GM18909 (cell line): ENCODE measurements at regions not wholly inside any gene's neighbourhood (a gene's known extent, or its start where the extent isn't known, plus 50 kb on each side); places are given as distances from the start of the nearest gene placed in this dataset.
"Not testable (repeated sequence)": the region's sequence is repeated elsewhere in the genome, so short reads cannot be mapped to it uniquely, and the experiment has no call there.

ENCODE experiments used
- ATAC-seq: cut with Tn5 transposase; IDR thresholded peaks from one replicate; pipeline ENCODE4 v1.9.1; 2021; ENCODE audit warnings: mild to moderate bottlenecking; ENCODE audit not compliant: unreplicated experiment, poor library complexity

DNA sequence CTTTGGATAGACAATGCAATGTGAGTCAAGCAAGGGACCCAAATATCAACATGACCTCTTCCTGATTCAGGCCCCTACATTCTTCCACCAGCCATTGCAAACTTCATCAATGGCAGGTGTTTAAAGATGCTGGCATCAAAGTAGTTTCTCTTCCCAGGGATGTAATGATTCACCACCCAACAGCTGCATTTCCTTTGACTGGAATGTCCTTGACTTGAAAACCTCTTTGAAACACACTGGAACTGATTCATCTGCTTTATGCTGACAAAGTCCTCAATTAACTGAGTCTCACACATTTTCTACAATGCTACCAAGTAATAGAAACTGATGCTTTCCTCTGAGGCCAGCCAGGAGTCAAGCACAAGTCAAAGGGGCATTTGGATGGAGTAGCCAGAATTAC lies 385.5 kb downstream of the GBE1 start:
- ATAC-seq: no peak

DNA sequence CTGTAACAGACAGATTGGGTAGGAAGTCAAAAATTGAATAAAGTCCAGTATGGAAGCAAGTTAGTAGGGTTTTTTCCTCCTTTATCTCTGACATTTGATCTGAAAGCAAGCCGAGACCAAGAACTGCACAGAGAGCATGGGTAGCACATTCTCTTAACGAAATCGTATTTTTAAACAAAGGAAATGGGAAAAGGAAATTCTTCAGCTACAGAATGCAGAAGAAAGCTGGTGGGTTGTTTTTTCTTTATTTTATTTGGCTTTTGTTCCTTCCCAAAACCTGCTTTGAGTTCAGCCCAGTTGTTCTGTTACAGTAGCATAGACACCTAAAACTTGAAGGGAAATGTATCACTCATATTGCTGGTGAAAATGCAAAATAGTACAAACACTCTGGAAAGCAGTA lies 397.0 kb downstream of the GBE1 start:
- no peak for ATAC-seq

DNA sequence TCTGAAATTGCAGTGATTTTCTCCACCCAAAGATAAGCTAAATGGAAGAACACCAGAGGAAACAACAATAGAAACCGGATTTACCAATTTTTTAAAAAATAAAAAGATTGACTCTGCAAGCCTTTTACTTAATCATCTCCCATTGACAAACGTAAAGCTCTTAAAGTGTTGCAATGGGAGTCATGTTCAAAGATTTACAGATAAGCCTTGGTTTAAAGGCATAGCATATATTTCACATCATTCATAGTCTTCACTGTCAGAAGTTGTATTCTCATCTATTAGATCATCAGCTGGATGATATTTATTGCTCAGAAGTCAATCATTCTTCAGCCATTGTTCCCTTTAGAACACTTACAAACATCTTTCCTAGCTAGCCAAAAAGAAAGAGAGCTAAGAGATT lies 397.6 kb downstream of the GBE1 start:
- no peak for ATAC-seq

DNA sequence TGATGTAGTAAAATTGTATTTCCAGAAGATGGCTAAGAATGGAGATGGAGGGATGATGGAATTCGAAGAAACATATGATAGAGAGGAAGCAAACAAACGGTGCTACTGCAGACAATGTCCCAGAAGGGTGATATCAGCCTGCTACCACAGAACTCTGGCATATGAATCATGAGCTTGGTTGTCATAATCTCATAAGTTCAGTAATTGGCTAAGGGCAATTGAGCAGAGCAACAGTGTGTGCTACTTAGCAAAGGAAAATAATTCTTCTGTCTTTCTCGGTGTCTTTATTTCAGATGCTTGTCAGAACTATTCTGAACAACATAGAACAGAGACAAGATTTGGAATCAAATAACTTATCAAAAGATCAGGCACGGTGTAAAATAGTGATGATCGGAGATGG lies 407.3 kb downstream of the GBE1 start:
- no peak for ATAC-seq

DNA sequence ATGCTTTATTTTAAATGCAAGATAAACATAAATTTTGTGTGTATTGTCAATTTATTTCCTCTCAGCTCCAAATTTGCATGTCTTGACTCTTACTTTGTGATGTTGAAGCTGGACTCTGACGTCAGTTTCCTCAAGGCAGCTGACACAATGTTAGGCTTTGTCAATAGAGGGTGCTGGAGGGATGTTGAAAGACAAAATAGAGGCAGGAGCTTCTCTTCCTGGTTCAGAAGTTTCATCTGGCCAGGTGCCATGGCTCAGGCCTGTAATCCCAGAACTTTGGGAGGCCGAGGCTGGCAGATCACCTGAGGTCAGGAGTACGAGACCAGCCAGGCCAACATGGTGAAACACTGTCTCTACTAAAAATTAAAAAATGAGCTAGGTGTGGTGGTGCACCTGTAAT lies 408.6 kb downstream of the GBE1 start:
- ATAC-seq: no peak

DNA sequence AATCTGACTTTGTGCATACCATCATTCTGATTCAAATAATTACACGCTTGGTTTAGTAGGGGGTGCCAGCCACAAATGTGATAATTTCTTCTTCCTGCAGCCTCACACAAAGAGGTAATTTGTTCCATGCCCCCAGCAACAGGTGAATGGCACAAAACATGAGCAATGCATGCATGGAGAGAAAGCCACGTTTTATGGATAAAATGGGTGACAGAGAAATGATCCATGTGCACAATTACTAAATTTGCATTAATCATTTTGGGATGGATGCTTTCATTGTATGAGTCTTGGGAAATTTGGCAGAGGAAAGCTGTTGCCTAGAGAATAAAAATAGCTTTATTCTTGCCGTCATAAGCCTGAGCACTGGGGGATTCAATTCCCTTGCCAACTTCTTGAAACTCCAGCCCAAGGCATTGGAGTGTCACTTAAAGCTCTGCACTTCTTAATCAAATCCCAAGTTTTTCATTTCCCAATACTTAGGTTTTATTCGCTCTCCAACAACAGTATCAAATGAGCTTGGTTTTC lies 411.6 kb downstream of the GBE1 start:
- ATAC-seq: no peak

DNA sequence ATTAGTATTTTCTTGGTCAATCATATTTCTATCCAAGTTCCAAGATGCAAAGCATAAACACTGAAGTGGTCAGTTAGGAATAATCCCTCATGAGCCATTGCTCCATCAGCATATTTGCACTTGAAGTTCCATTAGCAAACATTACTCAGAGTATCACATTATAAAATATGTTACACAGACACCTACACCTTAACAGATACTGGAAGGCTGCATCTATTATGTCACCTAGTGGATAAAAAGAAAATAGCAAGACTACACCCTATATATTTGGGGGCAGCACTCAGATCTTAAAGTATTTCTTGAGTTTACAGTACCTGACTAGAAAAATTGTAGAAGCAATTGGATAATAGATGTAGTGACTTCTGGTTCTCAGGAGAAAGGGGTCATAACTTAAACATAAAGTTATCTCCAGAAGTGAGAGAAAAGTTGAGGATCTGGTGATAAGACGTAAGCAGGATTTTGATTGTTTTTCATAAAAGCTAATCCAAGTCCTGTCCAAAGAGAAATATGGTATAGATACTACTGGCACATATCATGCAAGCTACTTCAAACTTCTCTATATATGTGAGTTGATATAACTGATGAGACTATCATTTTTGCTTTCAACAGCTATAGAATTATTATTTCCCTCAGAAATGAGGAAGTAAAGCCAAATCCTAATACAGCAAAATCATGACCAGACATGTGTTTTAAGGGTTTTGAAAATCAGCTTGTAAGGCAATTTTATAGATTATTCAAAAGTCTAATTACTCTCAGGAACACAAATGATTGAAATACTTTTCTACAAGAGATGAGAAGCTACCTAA lies 422.2 kb downstream of the GBE1 start:
- peak; percentile 90 for ATAC-seq

DNA sequence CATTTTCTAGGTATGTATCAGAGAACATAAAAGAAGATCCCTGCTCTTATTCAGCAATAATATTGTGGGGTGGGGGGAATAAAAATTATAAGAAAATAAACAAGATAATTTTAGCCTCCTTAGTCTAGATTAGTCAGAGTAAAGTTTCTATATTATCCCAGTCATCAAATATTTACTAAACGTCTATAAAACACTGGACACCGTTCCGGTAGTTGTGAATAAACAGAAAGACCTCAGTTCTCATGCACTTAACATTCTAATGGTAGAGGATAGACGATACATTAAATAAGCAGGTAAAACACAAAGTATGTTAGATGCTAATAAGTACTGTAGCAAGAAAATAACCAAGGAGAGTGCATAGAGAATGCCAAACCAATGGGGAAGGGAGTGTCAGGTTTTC lies 425.0 kb downstream of the GBE1 start:
- no peak for ATAC-seq

DNA sequence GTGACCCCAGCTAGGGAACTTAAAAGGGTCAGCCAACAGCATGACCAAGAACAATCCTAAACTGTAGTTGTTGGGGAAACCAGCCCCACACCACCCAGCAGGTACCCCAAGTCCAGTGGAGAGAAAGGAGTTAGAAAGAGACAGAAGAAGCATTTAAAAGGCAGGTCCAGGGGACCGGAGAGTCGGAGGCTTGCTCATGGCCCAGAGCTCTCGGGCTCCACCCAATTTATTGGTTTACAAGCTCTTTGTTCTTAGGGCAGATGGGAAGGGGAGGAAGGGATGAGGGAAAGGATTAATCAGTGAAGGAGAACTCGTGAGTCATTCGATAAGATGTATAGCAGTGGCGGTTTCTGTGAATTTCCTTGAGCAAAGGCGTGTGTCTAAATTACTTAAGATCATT lies 431.6 kb downstream of the GBE1 start:
- ATAC-seq: not testable (repeated sequence)

DNA sequence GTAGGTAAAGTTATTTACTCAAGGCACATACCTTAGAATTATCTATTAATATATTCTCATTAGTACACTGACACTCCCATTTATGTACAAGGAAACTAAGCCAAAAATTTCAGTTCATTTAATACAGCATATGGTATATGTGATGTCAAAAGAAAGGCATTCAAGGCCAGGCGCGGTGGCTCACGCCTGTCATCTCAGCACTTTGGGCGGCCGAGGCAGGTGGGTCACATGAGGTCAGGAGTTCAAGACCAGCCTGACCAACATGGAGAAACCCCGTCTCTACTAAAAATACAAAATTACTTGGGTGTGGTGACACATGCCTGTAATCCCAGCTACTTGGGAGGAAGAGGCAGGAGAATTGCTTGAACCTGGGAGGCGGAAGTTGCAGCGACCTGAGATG lies 435.2 kb downstream of the GBE1 start:
- no peak for ATAC-seq

DNA sequence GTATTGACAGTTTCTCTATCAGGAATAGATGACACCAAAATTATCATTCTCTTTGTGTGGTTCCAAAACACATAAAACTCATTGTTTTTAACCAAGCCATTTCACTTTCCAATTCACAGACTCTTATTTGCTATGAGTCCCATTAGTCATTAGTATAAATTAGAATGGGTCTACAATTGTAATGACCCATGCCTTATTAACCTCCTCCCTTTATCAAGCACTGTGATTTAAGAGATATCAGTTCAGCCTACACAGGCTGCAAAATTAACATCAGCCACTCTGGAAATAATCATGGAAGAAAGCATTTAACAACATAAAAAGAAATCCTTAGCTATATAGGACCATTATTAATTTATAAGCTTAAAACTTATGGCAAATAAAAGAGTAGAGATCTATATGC lies 440.6 kb downstream of the GBE1 start:
- no peak for ATAC-seq

DNA sequence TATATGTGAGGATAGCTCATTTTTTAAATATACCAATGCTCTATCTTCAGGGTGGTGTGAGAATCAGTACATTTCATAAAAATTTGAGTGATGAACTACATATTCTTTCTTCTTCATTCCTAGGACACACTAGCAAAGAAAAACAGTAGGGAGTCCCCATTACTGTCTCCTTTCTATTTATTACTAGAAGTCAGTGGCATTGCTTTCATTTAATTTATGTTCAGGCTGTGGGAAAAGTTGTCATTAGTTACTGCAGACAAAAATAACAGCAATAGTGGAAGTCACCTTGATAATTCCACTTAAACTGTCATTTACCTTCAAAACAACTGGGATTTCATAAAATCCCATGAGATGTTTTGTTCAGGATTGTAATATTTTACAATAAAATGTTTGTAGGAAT lies 446.4 kb downstream of the GBE1 start:
- ATAC-seq: no peak

DNA sequence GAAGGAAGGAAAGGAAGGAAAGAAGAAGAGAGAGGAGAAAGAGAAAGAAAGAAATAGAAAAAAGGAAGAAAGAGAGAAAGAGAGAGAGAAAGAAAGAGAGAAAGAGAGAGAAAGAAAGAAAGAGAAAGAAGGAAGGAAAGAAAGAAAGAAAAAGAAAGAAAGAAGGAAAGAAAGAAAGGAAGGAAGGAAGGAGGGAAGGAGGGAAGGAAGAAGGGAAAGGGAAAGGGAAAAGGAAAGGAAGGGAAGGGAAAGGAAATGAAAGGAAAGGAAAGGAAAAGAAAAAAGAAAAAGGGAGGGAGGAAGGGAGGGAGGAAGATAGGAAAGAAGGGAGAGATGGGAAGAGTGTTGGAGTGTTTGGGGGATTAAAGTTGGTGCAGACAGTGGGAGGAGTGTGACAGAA lies 450.1 kb downstream of the GBE1 start:
- ATAC-seq: no peak

DNA sequence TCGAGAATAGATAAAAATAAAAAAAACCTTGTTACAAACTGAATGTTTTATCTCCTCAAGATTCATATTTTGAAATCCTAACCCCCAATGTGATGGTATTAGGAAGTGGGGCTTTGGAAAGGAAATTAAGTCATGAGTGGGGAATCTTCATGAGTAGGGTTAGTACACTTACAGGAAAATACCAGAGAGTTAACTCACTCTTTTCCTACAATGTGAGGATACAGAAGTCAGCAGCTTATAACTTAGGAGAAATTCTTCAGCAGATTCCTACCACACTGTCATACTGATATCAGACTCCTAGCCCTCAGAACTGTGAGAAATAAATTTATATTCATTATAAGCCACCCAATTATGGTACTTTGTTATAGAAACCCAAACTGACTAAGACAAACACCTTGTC lies 453.1 kb downstream of the GBE1 start:
- no peak for ATAC-seq

DNA sequence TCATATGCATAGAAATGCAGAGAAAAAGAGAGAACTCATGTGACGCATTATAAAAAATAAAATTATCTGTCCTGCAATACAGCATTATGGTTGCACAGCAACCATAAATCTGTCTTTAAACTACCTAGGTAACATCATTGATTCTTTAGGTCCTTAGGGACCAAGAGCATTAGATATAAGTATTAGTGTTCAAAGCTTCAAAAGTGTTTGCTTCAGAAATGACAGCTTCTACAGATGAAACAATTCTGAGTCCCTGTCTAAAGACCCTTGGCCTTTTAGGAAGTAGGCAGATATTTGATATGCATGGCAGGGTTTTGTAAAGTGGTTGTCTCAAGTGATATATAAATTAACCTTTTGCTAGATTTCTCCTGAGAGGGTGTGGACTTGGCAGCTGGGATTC lies 454.2 kb downstream of the GBE1 start:
- ATAC-seq: no peak

DNA sequence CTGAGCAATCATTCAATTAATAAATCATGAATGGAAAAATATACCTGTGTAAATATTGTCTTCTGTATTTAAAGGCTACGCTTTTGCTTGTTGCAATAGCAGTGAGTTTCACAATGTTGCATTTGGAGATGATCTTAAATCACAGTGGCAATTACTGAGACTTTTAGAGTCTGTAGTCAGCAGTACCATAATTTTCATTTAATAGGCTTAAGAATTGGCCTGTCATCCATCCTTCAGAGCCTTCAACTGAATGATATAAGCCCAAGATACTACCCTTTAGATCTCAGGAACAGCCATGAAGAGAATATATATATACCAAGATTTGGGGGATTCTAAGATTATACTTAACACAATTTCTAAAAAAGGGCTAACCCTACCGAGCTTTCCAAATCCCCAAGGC lies 458.1 kb downstream of the GBE1 start:
- no peak for ATAC-seq

DNA sequence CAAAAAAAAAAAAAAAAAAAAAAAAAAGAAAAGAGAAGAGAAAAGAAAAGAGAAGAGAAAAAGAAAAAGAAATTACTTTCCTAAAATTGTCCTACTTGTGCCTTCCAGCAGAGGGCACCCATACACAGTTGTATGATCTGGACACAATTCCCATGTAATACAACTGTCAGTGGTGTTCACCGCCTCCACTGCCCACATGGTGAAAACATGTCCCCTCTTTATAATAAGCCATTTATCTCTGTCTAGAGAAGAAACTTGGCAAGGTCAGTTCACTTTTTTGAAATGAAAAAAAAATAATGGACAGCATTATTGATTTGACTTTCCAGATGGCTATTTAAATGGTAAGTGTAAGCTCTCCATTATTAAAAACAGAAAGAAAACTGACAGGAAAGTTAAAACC lies 459.4 kb downstream of the GBE1 start:
- ATAC-seq: peak; percentile 86

DNA sequence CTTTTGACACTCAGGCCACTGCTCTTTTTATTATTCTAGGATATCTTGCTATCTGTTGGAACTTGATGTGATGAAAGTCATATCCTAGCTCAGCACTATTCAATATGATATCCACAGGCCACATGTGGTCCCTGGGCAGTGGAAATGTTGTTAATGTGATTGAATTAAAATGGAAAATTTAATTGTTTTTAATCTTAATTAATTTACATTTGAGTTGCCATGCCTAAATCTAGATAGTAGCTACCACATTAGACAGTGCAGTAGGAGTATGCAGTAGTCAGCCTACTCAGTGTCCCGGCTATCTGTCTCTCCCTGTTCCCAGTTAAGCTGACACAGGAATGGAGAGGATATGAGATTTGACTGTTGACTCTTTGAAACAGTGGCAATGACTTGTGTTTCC lies 460.2 kb downstream of the GBE1 start:
- no peak for ATAC-seq

DNA sequence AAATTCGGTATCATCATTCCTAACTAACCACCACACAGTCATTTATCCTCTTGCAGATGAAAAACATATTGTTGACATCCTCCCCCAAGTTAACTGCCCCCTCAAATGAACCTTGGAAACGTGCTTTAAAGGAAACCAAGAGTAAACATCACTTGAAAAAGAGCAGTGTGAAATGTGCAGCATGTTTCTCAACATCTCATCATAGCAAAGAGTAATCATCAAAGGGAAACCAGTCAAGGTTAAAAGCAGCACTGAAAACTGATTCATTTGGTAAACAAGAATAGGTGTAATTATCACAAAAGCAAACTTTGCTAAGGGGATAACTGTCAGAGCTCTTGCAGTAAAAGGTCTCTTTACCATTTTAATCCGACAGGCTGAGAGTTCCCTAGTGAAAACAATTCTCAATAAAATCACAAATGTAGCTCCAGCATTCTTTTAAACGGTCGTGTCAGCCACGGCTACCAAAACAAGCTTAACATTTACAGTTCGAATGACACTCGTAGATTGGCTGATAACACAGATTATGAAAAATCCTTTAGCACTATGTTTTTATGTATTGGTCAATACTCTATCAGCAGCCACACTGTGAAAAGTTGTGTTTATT lies 461.0 kb downstream of the GBE1 start:
- ATAC-seq: no peak

DNA sequence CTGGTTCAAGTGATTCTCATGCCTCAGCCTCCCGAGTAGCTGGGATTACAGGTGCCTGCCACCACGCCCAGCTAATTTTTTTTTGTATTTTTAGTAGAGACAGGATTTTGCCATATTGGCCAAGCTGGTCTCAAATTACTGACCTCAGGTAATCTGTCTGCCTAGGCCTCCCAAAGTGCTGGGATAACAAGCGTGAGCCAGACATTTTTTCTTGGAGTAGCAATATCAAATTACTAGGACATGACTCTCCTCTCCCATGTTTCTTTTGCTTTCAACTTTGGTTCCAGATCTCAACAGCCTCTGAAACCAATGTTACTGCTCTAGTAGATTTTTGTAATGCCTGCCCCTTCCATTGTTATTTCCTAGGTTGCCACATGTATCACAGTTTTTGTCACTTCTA lies 462.0 kb downstream of the GBE1 start:
- ATAC-seq: no peak

DNA sequence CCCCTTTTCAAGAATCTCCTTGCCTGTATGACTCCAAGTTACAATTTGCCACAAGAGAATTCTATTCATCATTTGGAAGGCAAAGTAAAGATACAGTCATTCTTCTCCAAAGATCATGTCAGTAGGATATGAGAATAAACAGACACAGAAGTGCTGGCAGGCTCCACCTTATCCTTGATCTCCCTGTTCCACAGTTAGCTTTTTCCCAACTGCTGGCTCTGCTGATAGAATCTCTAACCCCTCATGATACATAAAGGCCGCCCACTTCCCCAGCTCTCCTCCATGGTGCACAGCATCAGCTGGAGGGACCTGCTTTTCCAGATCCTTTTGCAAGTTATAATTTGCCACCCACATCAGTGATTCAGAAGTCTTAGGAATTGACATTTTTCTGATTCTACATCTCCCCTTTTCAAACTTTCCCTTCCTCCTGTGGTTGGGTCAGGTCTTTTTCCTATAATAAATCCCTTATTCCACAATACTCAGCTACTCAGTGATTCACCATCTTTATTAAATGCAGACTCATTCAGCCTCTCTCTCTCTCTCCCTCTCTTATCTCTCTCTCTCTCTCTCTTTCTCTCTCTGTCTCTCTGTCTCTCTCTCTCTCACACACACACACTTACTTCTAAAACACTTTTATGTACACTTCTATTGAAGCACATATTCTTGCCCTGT lies 465.4 kb downstream of the GBE1 start:
- ATAC-seq: no peak
